Bronchial epithelial cell (primary cell): ENCODE measurements at regions not wholly inside any gene's neighbourhood (a gene's known extent, or its start where the extent isn't known, plus 50 kb on each side); places are given as distances from the start of the nearest gene placed in this dataset.

Experiments
- DNase-seq: peaks from one replicate; pipeline ENCODE4 v3.0.0-alpha.2; 2010; ENCODE audit warnings: low read depth
- FAIRE-seq: peaks from 2 replicates; lab custom pipeline; 2011; peaks lifted over from hg19 to GRCh38; lab: Jason Lieb, UNC
- H3K27me3 ChIP-seq: 2 replicates; pipeline ENCODE4 v1.5.1; 2011; ENCODE audit warnings: low read length; ENCODE audit not compliant: control insufficient read depth, insufficient read depth
- H3K36me3 ChIP-seq: 2 replicates; pipeline ENCODE4 v1.5.1; 2011; ENCODE audit warnings: low read length; ENCODE audit not compliant: control insufficient read depth, insufficient read depth
- H3K4me3 ChIP-seq: 2 replicates; pipeline ENCODE4 v1.5.1; 2011; ENCODE audit warnings: mild to moderate bottlenecking, low read depth, low read length, control low read depth
- TF ChIP-seq, protein P1 (sequence below): IDR thresholded peaks from 2 replicates; pipeline ENCODE4 v1.5.1; 2011; ENCODE audit warnings: mild to moderate bottlenecking, moderate library complexity, low read length, control low read depth, inconsistent platforms; ENCODE audit not compliant: insufficient read depth, severe bottlenecking

DNA sequence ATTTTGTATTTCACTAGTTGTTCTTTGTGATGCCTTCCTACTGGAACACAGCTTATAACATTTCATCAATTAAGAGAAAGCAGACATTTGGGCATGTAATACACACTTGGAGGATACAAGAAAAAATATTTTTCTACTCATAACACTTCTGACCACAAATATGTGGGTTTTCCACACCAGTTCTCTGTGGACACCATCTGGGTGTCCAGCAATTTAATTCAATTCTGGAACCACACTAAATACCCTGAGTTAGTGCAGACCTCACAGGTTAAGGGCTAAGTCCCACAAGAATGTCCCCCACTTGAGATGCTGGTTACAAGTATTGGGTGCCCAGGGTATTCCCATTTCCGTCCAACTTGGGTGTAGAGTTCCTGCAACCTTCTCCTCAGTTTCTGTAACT, 91.1 kb upstream of the SKOR2 start:
- Histone ChIP-seq H3K27me3 (no peaks in the 10 kb centered on the region), H3K36me3 (no peaks in the 10 kb centered on the region)
- TF ChIP-seq, protein P1, sequence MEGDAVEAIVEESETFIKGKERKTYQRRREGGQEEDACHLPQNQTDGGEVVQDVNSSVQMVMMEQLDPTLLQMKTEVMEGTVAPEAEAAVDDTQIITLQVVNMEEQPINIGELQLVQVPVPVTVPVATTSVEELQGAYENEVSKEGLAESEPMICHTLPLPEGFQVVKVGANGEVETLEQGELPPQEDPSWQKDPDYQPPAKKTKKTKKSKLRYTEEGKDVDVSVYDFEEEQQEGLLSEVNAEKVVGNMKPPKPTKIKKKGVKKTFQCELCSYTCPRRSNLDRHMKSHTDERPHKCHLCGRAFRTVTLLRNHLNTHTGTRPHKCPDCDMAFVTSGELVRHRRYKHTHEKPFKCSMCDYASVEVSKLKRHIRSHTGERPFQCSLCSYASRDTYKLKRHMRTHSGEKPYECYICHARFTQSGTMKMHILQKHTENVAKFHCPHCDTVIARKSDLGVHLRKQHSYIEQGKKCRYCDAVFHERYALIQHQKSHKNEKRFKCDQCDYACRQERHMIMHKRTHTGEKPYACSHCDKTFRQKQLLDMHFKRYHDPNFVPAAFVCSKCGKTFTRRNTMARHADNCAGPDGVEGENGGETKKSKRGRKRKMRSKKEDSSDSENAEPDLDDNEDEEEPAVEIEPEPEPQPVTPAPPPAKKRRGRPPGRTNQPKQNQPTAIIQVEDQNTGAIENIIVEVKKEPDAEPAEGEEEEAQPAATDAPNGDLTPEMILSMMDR, result no peak

DNA sequence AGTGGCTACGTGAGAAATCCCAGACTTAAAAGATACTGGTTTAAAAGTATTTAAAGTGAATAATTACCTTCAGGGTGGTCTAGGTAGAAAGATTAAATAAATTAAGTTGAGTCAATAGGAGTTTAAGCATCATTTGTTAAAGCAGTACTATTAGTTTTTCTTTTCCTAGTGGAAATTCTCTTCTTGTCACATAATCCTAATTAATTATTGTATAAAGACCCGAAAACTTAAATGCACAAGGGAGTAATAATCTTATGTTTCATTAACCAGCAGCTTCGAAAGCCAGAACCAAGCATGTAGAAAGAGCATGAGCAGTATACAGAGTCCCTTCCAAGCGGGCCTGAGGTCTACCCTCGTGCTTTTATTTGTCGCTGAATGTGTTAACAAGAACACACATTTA, 90.2 kb upstream of the SKOR2 start:
- Histone ChIP-seq H3K36me3 (no peaks in the 10 kb centered on the region), H3K27me3 (no peaks in the 10 kb centered on the region), H3K4me3 (no peak overlapping the region)
- no peak for FAIRE-seq
- no peak for DNase-seq
- TF ChIP-seq, protein P1, result no peak

More for the DNA sequence above, 91.1 kb upstream of the SKOR2 start:
- FAIRE-seq, result no peak
- no peak for DNase-seq
- no peak overlapping the region for H3K4me3 ChIP-seq

DNA sequence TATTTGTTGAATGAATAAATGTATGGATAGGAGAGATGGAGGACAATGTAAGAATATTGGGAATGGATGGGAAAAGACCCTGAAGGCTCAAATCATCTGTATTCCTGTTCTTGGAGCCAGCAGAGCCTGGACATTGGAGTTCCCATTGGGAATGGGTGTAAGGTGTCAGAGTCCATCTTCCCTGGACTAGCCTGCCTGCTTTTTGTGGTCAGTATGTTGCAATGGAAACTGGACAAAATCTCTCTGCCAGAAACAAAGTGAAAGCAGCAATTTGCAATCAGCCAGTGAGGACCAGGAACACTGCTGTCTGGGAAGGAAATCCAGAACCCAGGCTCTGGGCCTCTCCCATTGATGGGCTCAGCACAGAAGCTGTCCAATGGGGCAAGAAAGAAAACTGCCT, 83.5 kb upstream of the SKOR2 start:
- TF ChIP-seq, protein P1, result no peak
- Histone ChIP-seq H3K36me3 (no peaks in the 10 kb centered on the region), H3K27me3 (no peaks in the 10 kb centered on the region), H3K4me3 (no peak overlapping the region)
- FAIRE-seq, result no peak
- DNase-seq, result no peak

DNA sequence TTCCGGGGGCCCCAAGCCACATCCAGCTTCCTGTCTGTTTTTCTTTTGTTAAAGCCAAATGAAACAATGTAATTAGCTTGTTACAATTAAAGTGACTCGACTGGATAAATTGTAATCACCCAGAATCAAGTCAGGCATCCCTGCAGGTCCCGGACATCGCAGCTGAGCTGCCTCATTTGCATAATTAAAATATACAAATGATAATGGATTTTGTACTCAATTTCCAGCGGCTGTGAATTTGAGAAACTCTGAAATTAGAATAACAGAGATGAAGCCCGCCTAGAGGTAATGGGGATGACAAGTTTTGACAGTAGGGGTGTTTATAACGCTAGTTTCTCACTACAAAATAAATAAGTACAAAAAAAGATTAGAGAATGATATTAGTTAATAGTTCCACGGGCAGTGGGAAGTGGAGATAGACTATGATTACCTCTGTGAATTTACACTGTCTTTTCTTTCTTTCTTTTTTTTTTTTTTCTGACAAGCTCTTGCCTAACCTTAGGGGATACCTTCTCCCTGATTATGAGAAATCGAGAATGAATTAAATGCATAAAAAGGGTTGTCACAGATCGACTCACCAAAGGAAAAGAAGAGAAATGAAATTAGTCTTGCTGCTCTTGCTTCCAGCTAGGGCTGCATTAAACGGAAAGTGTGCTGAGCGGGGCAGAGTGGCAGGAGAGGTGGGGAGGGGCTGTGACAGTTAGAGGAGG, 82.6 kb upstream of the SKOR2 start:
- no peak for DNase-seq

DNA sequence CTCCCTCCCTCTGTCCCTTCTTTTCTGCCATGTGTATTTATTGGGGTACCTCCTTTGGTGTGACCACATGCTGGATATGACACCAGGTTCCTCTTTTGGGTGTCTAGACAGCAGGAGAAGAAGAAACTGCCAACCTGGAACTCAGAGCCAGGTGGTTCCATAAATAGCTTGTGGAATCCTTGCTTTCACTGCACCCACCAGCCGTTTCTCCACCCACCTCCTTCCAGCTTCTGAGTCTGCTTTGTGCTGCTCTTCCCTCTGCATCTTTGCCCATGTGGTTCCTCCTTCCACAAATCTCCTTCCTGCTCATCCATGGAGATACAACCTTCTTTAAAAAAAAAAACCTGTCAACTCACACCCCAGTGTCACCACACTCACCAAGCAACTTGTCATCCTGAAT, 80.2 kb upstream of the SKOR2 start:
- H3K27me3 ChIP-seq, result no peaks in the 10 kb centered on the region
- no peak overlapping the region for H3K4me3 ChIP-seq
- FAIRE-seq (no peak), DNase-seq (no peak)
- H3K36me3 ChIP-seq, result no peaks in the 10 kb centered on the region
- TF ChIP-seq, protein P1, result no peak

More for the DNA sequence above, 82.6 kb upstream of the SKOR2 start:
- no peak for FAIRE-seq
- Histone ChIP-seq H3K4me3 (no peak overlapping the region), H3K36me3 (no peaks in the 10 kb centered on the region), H3K27me3 (no peaks in the 10 kb centered on the region)
- TF ChIP-seq, protein P1, result no peak

DNA sequence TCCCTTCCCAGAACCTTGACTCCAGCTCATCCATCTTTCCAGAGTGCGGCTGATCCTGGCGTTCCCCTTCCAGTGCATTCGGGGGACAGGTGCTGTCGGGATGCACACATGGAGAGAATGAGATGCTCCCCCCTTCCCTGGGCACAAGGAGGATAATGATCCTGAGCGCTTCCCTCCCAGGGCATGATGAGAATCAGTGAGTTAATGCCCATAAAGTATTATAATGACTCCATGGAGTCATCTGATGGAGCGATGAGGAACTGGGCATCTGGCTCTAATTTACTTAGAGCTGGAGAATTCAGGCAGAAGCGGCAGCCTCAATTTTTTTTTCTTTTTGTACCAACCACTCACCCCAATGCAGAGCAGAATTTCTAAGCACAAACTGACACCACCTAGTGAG, 79.6 kb upstream of the SKOR2 start:
- DNase-seq (no peak), FAIRE-seq (no peak)
- TF ChIP-seq, protein P1, result no peak
- Histone ChIP-seq H3K27me3 (no peaks in the 10 kb centered on the region), H3K36me3 (no peaks in the 10 kb centered on the region), H3K4me3 (no peak overlapping the region)
